Fibroblast of lung (primary cell): ENCODE measurements at regions not wholly inside any gene's neighbourhood (a gene's known extent, or its start where the extent isn't known, plus 50 kb on each side); places are given as distances from the start of the nearest gene placed in this dataset.

ENCODE experiments used
- EZH2 ChIP-seq: IDR thresholded peaks from 2 replicates; pipeline ENCODE4 v1.5.1; 2012; ENCODE audit warnings: low read length, control low read depth, mild to moderate bottlenecking; ENCODE audit errors: missing control alignments
- TF ChIP-seq, protein P1 (sequence below), 2 donors: IDR thresholded peaks in 1 of 2; conservative IDR thresholded peaks in 1 of 2; 1 replicate in 1 of 2; 2 replicates in 1 of 2; pipeline ENCODE4 v1.5.1; 2011 to 2012; ENCODE audit warnings: low read length in 2 of 2, control low read depth in 1 of 2, inconsistent platforms in 1 of 2, low read depth in 1 of 2, mild to moderate bottlenecking in 1 of 2

DNA sequence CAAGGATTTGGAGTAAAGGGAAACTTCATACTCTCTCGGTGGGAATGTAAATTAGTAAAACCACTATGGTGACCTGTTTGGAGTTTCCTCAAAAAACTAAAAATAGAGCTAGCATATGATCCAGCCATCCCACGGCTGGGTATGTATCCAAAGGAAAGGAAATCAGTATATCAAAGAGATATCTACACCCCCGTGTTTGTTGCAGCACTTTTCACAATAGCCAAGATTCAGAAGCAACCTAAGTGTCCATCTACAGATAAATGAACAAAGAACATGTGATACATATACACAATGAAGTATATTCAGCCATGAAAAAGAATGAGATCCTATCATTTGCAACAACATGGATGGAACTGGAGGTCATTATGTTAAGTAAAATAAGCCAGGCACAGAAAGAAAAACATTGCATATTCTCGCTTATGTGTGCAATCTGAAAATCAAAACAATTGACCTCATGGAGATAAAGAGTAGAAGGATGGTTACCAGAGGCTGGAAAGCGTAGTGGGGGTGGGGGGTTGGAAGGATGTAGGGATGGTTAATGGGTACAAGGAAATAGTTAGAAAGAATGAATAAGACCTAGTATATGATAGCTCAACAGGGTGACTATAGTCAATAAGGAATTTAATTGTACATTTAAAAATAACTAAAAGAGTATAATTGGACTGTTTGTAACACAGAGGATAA lies 468.0 kb downstream of the BCAT1 start:
- TF ChIP-seq, protein P1, sequence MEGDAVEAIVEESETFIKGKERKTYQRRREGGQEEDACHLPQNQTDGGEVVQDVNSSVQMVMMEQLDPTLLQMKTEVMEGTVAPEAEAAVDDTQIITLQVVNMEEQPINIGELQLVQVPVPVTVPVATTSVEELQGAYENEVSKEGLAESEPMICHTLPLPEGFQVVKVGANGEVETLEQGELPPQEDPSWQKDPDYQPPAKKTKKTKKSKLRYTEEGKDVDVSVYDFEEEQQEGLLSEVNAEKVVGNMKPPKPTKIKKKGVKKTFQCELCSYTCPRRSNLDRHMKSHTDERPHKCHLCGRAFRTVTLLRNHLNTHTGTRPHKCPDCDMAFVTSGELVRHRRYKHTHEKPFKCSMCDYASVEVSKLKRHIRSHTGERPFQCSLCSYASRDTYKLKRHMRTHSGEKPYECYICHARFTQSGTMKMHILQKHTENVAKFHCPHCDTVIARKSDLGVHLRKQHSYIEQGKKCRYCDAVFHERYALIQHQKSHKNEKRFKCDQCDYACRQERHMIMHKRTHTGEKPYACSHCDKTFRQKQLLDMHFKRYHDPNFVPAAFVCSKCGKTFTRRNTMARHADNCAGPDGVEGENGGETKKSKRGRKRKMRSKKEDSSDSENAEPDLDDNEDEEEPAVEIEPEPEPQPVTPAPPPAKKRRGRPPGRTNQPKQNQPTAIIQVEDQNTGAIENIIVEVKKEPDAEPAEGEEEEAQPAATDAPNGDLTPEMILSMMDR (conservative IDR thresholded peaks at IDR 0.05 in 1 of 2, IDR thresholded peaks at IDR 0.05 in 1 of 2; ENCODE audit: low read depth in 1 of 2, low read length in 2 of 2) = no peak
- TF ChIP-seq EZH2 = no peak
